CD4-positive, alpha-beta T cell treated with Interleukin-15 for 4 hours (primary cell): ENCODE measurements at regions not wholly inside any gene's neighbourhood (a gene's known extent, or its start where the extent isn't known, plus 50 kb on each side); places are given as distances from the start of the nearest gene placed in this dataset.
"Not testable (repeated sequence)": the region's sequence is repeated elsewhere in the genome, so short reads cannot be mapped to it uniquely, and the experiment has no call there.

Experiments
- DNase-seq: peaks from one replicate; pipeline ENCODE4 v3.0.0-alpha.2; 2020; ENCODE audit warnings: low spot score

DNA sequence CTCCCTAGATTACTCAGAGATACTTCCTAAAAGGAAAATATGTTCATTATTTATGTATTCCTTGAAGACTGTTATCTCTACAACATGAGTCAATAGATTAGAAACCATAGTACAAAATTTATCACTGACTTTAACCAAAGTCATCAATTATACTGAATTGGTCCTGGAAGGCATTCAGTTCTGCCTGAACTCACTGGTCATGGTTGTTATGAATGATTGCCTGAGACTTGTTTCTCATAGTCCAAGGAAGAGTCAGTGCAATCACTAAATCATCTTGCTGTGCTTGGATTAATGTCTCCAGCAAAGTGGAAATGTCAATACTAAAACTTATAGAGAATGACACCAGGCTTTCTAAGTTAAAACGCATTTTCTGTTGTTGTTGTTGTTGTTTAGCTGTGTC, 878.6 kb upstream of the MANEA start:
- DNase-seq: no peak

DNA sequence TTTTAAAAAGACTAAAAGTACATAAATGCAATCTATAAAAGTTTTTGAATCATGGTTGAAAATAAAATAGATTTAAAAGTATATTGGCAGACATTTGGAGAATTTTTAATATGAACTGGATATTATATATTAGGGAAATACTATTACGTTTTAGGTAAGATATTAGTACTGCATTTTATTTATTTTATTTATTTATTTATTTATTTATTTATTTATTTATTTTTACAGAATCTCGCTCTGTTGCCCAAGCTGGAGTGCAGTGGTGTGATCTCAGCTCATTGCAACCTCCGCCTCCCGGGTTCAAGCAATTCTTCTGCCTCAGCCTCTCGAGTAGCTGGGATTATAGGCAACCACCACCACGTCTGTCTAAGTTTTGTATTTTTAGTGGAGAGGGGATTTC, 890.1 kb upstream of the MANEA start:
- DNase-seq: not testable (repeated sequence)

DNA sequence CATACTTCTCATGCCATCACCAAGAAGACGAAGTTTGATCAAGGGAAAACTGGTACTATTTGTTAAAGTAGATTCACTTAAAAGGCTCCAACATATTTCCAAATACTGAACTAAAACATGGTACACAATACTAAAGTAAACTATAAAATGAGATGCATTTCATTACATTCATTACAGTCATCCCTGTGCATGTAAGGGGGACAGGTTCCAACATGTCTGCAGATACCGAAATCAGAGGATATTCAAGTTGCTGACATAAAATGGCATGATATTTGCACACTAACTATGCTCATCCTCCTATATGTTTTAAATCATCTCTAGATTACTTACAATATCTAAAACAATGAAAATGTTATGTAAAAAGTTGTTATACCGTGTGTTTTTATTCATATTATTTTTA, 893.9 kb upstream of the MANEA start:
- no peak for DNase-seq

DNA sequence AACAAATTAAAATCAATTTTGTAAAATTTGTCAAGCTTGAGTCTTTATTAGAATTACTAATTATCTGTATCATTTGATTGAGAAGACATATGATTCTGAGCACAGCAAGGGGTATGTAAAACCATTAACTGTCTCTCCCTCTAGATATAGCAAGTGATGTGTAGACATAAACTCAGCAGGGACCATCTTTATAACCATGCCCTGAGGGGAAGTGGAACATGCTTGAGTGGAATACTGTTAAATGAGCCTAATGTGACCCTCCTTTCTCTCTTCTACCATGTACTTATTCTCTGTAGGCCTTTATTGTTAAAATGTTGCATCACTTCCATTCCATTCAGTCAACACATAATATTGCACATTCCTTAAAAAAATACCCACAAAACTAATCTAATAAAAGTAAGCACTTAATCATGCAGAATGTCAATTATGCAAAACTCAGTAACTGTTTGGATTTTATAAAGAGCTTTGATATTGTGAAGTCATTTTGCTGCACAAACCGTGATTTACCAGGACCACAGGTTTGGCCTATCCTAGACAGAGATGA, 896.6 kb upstream of the MANEA start:
- no peak for DNase-seq

DNA sequence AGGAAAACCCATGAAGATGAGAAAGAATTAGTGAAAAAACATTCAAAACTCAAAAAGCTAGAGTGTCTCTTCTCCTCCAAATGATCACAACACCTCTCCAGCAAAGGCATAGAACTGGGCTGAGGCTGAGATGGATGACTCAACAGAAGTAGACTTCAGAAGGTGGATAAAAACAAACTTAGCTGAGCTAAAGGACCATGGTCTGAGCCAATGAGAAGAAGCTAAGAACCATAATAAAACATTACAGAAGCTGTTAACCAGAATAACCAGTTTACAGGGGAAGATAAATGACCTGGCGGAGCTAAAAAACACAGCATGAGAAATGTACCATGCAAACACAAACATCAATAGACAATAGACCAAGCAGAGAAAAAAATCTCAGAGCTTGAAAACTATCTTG, 904.1 kb upstream of the MANEA start:
- no peak for DNase-seq

DNA sequence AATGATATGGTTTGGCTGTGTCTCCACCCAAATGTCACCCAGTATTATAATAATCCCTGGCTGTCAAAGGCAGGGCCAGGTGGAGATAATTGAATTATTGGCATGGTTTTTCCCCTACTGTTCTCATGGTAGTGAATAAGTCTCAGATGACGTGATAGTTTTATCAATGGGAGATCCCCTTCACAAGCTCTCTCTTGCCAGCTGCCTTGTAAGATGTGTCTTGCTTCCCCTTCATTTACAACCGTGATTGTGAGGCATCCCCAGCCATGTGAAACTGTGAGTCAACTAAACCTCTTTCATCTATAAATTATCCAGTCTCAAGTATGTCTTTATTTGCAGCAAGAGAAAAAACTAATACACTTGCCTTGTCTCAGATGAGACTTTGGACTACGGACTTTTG, 907.3 kb upstream of the MANEA start:
- no peak for DNase-seq

DNA sequence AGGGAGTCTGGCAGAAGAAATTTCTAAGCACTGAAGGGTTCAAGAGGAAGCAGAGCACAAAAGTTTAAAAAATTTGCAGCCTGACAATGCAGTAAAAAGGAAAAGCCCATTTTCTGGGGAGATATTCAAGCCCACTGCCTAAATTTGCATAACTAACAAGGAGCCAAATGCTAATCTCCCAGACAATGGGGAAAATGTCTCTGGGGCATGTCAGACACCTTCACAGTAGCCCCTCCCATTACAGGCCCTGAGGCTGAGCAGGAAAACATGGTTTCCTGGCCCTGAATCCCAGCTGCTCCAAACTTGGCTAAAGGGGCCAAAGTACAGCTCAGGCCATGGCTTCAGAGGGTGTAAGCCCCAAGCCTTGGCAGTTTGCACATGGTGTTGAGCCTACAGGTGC, 908.5 kb upstream of the MANEA start:
- DNase-seq: no peak

DNA sequence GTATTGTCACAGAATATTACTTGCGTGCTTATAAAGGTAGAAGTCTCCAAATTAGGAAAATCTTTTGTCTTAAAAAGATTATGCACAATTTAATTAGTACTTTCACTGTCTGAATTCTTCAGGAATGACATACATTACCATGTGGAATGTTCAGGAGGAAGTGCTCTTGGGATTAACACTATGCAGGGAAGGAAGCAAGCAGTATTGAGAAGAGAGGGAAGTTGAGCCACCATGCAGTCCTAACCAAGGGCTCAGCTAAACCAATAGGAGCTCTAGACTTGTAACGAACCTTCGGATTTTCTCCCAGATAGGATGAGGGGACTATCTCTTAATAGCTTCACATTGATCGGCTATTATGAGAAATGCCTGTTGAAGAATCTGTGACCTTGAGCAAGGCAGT, 918.4 kb upstream of the MANEA start:
- no peak for DNase-seq

DNA sequence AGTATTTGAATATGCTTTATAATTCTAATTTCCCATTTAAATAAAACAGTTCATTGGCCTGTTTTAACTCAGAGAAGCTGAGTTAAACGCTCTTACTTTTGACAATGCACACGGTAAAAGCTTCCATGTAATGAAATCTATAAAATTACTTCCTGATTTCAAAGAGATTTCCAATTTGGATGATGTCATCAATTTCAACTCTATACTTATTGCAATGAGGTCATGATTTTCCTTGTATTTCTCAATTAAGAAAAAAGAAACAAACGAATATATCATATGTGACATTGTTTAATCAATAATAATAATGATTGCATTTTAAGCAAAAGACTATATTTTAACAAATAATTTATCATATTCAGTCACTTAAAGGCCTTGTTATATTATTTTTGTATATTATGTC, 926.1 kb upstream of the MANEA start:
- no peak for DNase-seq

DNA sequence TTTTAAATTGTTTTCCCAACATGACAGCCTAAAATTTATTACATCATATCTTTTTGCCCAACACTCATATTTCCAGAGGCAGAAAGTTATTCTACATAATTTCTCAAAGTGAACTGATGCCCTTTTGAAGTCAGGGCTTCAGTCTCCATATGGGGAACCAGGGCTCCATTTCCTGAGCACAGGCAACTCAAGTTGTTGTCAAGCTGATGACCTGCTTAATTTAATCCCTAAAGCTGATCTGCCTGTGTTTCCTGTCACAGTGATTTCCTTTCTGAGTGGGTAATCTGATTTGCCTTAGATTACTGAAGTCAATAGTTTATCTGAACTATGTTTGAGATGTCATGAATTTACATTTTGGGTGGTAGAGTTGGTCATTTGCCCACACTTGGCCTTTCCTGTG, 932.1 kb upstream of the MANEA start:
- DNase-seq: no peak

DNA sequence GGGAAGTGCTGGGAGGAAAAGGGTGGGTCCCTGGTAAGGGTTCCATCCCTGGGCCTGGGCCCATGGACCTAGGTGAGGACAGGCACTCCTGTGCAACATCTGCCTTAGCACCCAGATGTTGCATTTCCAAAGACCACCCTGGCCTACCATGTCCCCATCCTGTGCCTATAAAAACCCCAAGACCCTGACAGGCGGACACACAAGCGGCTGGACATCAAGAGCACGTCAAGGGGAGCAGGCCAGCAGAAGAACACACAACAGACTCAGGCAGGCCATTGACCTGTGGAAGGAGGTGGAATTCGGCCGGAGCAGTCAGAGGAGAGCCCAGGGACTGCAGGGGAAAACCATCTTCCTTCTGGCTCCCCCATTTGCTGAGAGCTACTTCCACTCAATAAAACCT, 937.8 kb upstream of the MANEA start:
- no peak for DNase-seq

DNA sequence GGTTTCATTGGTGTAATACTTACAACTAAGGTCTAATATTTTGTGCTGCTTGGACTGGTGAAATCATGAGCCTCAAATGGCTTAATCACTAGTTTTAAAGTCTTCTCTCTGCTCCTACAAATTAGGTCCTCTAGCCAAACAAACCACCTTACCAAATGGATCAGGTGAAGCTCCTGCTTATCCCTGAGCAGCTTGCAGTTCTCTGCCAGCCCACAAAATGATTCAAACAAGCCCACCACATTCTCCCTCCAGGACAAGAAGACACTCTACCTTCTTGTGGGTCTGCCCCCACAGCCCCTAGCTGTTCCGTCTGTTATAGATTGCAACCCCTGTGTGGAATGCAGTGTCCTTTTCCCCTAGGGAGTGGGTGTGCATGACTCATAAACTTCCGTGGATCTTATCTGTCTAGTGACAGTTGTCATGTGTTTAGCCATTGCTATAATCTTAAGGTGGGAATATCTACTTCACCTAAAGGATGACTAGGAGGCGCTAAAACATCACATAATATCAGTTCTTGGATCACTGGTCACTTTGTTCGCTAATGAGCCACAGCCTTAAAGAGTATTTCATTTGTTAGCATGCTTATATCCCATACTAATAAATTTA, 940.5 kb upstream of the MANEA start:
- no peak for DNase-seq

DNA sequence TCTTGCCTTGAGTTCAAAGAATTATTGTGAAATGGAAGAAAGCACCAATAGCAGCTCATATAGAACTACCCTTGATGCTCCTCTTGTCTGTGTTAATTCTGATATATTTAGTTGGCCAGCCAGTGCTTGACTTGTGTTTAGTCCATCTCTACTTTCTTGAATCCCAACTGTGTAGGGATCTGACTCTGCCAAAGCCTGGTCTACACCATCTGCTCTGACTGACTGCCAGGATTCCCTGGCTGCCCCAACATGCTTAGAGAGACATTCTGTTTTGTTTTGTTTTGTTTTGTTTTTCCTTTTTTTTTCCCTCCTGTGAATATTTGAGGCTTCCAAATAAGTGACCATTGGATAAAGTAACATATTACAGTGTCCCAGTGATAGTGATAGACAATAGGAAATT, 953.7 kb upstream of the MANEA start:
- DNase-seq: no peak

DNA sequence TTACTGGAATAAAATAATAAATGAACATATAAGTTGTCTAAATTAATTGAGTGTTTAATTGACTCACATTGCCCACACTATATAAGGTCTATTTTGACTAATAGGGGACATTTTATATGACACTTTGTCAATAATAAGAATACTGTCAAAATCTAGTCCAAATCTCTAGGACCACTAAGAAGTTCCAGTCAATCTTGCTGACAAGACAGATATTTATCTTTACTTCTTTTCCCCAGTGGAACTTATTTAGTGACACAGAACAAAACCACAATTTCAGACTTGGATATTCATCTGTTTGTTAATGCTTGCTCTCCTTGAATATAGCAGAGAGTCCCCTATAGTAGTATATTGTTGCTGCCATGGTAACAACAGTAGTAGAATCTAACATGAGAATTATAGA, 954.6 kb upstream of the MANEA start:
- DNase-seq: no peak

DNA sequence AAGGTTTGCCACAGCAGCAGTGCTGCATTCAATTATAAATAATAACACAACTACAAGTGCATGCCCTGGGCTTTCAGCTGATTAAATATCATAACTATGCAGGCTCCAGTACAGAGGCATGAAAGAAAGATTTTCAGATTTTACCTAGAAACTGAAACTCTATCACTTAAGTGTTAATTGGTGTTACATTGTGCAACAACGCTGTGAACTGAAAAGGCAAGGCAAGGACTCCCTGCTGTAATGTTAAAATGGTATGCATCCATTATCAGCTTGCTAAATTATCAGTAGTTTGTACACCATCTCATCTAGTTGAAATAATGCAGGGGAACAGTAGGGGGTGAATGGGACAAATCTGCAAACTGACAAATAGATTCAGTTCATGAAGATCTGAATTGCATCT, 976.7 kb upstream of the MANEA start:
- no peak for DNase-seq

DNA sequence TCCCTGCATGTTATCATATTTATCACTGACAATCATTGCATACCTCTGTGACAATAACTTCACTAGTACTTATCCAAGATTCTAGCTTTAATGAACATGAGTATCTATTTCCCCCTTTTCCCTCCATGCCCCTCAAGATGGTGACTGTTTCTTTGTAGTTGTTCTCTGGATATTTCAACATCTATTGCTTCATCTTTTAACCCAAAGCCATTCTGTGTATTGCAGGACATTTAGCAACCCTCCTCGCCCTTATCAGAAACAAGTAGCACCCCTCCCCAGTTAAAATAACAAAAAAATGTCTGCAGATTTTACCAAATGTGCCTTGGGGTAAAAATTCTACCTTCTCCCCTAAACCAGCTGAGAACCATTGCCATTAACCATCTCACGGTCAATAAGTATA, 979.8 kb upstream of the MANEA start:
- DNase-seq: no peak

DNA sequence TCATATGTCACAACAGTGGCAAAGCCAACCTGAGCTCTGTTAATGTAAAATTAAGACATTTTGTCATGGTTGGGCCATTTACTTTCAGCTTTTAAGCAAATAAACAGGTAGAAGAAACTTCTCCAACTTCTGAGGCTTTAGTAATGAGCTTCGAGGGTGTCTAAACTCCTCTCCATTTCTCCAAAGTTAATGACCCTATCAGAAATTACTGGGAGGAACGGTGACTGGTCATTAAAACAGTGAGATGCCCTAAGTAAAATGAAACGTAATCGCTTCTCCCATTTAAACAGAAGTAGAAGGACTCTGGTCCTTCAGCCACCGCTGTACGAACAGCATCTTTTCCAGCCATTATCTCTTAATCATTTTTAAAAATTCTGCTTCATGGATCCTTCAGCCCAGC, 986.9 kb upstream of the MANEA start:
- no peak for DNase-seq

DNA sequence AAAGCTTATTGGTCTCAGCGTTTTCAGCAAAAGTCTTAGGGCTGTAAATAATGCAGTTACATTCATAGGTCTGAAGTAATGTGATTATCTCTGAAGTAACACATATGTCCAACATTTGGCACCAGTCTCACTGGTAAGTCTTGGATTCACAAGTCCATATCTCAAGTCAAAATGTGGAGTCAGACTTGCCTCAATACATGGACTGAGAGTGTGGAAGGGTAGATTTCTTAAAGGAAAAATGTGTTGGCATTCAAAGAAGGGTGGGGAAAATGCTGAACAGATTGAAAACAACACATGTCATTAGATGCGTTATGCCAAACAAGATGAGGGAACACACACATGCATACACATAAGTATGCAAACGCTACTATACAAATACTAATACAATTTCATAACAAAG, 989.0 kb upstream of the MANEA start:
- DNase-seq: no peak

DNA sequence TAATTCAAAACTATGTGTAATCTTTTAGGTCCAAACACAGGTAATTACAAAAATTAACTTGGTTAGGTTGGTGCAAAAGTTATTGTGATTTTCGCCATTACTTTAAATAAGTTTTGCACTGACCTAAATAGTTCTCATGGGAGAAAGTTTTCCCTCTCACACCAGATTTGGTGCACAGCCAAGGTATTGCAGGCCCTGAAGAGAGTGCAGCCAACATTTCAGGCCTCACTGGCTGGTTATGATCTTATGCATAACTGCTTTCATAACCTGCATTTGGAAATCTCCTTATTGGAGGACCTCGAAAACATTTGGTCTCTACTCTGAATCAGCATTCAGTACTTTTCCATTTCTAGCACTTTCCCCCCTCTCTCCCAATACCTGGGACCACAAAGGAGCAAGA, 993.1 kb upstream of the MANEA start:
- no peak for DNase-seq

DNA sequence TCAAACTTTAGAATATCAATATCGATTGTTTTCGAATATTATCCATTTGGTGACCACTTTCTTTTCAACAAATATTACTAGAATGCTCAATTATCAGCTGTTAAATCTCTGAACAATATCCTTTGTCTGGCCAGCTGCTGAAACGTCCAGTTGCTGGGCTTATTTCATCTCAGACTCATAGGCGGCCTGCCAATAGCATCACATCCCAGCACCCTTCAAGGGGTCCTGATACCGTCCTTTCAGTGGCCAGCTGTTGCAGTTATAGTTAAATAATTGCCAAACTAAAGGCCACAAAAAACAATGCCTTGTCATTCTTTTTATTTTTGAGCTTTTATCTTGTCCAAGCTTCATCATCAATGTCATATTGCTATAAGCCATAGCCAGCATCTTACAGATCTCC, 1006.8 kb upstream of the MANEA start:
- DNase-seq: no peak

DNA sequence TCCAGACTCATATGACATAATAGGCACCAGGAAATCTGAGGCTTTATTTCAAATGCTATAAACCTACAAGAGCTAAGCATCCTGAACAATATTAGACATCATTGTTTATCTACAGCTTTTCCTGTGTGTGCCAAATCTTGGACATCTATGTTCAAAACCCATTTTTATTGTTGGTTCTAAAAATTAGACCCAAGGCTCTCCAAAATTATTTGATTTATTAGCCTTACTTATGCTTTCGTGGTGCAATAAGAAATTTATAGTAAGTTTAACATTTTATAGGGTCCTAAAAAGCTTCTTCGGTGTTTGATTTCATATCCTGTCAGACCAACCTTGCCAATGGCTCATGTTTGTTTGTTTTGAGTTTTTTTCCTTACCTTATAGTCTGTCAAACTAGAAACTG, 1014.5 kb upstream of the MANEA start:
- DNase-seq: no peak

DNA sequence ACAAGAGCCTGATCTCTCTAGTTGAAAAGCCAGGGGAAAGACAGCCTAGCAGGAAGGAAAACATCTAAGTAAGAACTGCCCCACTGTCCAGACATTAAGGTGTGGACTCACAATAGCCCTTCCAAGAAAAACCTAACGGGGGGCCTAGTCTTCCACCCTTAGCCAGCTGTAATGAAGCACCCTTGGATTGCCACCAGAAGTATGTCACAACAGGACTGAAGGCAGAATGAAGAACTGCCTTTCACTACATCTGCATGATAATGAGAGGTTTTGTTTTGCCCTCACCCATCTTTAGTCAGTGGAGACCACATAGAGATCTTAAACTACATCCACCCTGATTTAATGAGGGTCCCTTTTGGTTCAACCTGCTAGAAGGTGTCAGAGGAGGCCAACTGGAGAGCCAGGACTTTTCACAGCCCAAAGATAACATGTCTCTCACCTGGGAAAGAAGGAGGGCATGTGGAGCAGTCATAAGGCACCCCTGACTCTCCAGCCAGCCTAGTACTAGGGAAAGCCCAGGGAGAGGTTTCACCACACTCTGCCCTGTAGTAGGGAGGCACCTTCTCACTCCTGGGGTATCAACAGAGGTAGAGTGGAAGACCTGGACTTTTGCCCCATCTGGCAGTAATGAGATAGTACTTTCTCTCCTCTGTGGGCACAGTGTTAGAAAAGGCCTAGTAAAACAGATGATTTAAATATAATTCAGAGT, 1017.4 kb upstream of the MANEA start:
- no peak for DNase-seq

DNA sequence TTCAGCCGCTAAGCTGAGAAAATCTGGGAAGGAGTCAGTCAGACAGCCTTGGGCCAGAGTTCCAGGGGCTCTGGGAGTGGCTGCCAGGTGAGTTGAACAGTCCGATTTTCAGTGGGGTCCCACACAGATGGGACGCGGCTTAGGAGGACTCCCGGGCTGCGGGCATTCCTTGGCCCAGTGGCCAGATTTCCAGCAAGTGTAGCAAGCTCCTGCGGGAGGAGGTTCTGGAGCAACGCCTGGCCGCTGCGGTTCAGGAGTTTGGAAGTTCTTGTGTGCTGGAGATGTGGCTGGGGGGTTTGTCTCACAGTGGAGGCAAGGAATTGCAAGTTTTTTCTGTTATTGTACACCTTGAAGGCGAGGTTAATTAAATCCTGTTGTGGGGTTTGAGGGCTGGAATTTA, 1020.1 kb upstream of the MANEA start:
- not testable (repeated sequence) for DNase-seq

DNA sequence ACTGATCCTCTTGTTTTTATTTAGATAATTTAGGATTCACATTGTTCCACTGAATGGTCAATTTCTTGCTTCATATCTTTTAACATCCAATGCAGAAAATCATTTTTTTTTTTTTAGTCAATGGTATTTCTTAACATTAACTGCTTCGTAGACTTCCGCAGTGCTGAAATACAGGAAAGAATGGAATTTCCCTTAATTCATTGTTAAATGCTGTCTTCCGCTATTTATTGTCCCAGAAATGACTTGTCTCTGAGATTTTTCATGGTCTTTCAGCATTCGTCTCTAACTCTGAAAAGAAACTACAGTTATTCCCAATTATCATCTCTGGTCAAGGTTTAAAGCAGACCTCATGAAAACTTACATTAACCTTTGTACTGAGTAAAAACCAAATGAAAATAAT, 1029.1 kb upstream of the MANEA start:
- no peak for DNase-seq
